GM21717 (cell line): ENCODE measurements at regions not wholly inside any gene's neighbourhood (a gene's known extent, or its start where the extent isn't known, plus 50 kb on each side); places are given as distances from the start of the nearest gene placed in this dataset.

Experiments used
- ATAC-seq: cut with Tn5 transposase; IDR thresholded peaks from one replicate; pipeline ENCODE4 v1.9.1; 2021; ENCODE audit warnings: mild to moderate bottlenecking, moderate library complexity; ENCODE audit not compliant: unreplicated experiment

- no peak for ATAC-seq
Measured at GRCh38 chr6:138607478-138608433, 108.5 kb upstream of the NHSL1 start.

- ATAC-seq, result no peak
Measured at GRCh38 chr6:138608896-138609295, 109.6 kb upstream of the NHSL1 start.

GRCh38 chr6:138609801-138610430 is 110.6 kb upstream of the NHSL1 start:
- no peak for ATAC-seq

- ATAC-seq, result no peak
Measured at GRCh38 chr6:138610816-138611215, 111.5 kb upstream of the NHSL1 start.

- ATAC-seq, result no peak
Measured at GRCh38 chr6:138614151-138614550, 114.9 kb upstream of the NHSL1 start.

GRCh38 chr6:138618168-138618567 is 118.9 kb upstream of the NHSL1 start:
- ATAC-seq, result no peak

- ATAC-seq, result no peak
Measured at GRCh38 chr6:138620630-138621029, 121.3 kb upstream of the NHSL1 start.

GRCh38 chr6:138622967-138623366 is 123.7 kb upstream of the NHSL1 start:
- ATAC-seq, result no peak

GRCh38 chr6:138631566-138631965 is 132.3 kb upstream of the NHSL1 start:
- ATAC-seq, result no peak

GRCh38 chr6:138637822-138638221 is 135.7 kb upstream of the CCDC28A start:
- ATAC-seq, result no peak

GRCh38 chr6:138638604-138639003 is 135.0 kb upstream of the CCDC28A start:
- no peak for ATAC-seq

- ATAC-seq, result no peak
Measured at GRCh38 chr6:138640028-138640427, 133.5 kb upstream of the CCDC28A start.

GRCh38 chr6:138643210-138643609 is 130.4 kb upstream of the CCDC28A start:
- no peak for ATAC-seq

GRCh38 chr6:138645976-138646640 is 127.5 kb upstream of the CCDC28A start:
- no peak for ATAC-seq

GRCh38 chr6:138647006-138647405 is 126.6 kb upstream of the CCDC28A start:
- ATAC-seq, result no peak

- no peak for ATAC-seq
Measured at GRCh38 chr6:138648127-138648526, 125.4 kb upstream of the CCDC28A start.

- no peak for ATAC-seq
Measured at GRCh38 chr6:138651491-138651890, 122.1 kb upstream of the CCDC28A start.

GRCh38 chr6:138652824-138653223 is 120.7 kb upstream of the CCDC28A start:
- no peak for ATAC-seq

GRCh38 chr6:138653435-138653834 is 120.1 kb upstream of the CCDC28A start:
- no peak for ATAC-seq

GRCh38 chr6:138654715-138655634 is 118.6 kb upstream of the CCDC28A start:
- ATAC-seq, result peak; percentile 98

- no peak for ATAC-seq
Measured at GRCh38 chr6:138655828-138656227, 117.7 kb upstream of the CCDC28A start.
